GM18499 (cell line): ENCODE measurements at regions not wholly inside any gene's neighbourhood (a gene's known extent, or its start where the extent isn't known, plus 50 kb on each side); places are given as distances from the start of the nearest gene placed in this dataset.

Experiments
- ATAC-seq: cut with Tn5 transposase; IDR thresholded peaks from one replicate; pipeline ENCODE4 v1.9.1; 2021; ENCODE audit warnings: moderate number of reproducible peaks; ENCODE audit not compliant: insufficient read depth, unreplicated experiment

DNA sequence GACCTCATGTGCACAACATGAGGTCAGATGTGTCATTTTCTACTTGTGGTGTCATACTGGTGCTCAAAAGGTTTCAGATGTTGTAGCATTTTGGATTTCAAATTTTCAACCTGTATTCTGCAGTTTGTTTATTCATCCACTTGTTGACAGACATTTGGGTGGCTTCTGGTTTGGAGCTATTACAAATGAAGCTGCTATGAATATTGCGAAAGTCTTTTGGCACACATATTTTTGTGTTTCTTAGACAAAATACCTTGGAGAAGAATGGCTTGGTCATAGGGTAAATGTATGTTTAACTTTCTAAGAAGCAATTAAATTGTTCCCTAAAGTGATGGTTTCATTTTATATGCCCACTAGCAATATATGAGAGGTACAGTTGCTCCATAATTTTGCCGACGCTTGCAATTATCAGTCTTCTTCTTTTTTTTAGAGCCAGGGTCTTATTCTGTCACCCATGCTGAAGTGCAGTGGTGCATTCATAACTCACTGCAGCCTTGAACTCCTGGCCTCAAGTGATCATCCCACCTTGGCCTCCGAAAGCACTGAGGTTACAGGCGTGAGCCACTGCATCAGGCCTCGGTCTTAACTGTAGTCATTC, 70.7 kb upstream of the TRPC7 start:
- no peak for ATAC-seq

DNA sequence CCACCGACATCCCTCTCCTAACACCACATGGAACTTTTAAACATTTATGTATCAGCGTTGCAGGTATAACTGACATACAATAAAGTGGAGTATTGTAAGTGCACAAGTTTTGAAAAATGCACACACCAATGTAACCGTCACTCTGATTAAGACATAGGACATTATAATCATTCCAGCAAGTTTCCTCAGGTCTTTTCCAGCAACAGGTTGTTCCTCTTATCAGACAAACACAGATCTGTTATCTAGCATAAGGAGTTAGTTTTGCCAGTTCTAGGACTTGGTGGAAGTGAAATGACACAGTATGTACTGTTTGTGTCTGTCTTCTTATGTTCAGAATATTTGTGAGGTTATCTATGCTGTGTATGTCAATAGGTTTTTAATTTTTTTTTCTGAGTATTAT, 69.5 kb upstream of the TRPC7 start:
- ATAC-seq: no peak

DNA sequence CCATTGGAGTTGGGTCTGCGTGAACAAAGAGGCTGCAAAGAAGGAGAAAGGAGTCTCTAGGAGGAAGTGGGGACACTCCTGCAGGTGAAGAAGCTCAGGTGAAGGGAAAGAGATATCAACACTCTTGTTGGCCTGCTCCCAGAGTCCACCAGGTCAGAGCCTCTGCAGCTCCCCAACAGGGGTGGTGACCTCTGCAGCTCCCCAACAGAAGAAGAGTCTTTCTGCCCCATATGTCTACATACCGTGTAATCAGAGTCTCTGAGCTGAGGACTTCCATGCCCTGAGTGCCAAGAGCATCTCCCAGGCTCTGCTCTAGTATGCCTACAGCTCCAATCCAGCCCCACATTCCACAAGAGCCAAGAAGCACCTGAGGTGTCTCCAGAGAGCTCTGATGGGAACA, 67.4 kb upstream of the TRPC7 start:
- no peak for ATAC-seq

DNA sequence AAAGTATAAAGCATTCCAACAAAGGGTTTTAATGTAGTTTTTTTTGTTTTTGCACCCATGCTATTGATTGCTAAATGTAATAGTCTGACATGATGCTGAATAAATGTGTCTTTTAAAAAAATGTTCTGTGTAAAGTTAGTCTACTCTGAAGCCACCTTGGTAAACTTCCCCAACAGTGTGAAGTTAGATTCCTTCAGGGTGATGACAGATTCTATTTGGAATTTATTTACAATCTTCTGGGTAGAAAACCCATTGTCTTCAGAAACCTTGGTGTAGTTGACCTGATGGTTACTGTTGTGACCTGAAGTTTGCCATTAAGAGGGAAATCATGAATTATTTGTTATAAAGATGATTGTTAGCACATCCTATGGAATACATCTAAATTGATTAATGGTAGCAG, 64.7 kb upstream of the TRPC7 start:
- ATAC-seq: no peak

DNA sequence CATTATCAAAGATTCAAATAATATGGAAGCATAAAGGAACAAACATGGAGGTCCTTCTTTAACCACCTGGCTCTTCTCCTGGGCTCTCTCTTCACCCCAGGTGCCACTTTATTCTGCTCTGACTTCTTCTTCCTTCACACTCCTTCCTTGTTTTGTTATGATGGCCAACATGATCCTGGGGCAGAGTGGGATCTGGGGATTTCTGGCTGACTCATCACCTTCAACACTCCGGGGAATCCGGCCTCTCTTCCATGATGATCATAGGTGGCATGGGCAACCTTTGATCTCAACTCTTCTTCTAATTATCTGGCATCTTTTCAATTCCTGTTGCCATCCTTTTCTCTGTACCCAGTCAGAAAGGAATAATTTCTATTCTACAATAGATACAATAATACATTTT, 62.1 kb upstream of the TRPC7 start:
- ATAC-seq: no peak

DNA sequence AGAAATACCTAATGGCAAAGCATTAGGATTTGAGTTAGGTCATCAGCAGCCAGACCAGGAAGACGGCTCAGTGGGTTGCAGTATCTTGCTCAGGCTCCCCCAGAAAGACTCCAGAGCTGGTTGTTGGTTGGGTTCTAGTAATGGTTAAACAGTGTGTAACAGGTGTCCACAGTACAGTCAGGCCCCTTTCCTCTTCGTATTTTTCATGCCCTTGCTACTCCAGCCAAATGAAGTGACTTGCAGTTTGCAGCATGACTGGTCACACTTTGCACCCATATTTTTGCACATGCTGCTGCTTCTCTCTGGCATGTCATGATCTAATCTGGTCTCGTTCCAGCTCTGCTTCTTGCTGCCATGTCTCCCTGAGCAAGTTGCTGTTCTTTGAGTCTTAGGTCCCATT, 60.6 kb upstream of the TRPC7 start:
- ATAC-seq: no peak

DNA sequence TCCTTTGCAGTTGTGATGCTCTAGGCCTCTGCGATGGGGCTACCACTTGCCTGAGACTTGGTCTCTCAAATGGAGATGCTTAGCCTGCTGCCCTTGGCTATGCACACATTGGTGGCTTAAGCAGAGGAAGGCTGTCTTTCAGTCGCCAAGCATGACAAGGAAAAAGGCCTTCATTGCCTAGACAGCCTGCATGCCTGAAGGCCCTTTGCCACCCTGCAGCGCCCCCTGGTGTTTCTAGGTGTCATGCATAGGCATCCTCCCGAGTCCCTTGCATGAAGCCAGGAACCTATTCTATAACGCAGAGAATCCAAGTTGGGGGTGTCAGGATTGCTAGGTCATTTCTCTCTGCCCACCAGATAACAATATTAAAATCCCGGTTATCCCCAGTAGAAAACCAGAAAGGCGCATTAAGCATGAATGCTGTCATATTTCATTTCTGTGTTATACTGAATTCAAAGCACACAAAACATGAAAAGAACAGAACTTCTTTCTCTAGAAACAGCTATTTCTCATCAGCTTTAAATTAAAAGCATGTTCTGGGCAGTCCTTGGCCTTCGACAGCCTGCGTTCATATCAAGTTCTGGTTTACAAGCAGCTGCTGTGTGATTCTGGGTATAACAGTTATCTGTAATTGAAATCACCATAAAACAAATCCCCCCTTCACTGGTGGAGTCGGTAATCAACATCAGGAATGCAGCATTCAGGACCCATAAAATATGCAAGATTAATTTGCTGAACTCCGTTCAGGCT, 59.7 kb upstream of the TRPC7 start:
- ATAC-seq: no peak

DNA sequence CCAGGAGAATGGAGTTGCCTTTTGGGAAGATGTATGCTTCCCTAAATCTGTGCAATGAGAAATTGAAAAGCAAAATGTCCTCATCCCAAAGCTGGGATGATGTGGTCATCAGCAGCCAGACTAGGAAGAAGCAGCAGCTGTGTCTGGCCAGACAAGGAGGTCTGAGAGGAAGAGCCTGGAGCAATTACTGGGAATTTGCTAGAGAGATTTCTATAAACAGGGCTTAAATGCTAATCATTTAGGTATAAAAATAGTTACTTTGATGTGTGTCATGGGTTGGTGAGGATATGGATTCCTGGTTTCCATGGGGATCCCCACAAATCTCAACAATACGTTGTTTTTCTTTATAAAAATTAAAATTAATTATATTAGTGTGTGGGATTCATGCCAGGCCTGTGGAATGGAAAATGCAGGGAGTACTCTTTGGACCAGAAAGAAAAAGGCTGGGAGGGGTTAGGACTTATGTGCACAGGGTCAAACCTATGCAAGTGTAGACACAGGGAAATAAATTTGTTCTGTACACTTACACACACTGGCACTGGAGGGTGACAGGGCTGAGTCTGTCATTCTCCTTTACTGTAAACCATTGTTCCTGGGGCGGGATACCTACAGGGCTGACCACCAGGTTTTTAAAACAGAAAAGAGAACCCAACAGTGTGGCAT, 58.7 kb upstream of the TRPC7 start:
- ATAC-seq: no peak

DNA sequence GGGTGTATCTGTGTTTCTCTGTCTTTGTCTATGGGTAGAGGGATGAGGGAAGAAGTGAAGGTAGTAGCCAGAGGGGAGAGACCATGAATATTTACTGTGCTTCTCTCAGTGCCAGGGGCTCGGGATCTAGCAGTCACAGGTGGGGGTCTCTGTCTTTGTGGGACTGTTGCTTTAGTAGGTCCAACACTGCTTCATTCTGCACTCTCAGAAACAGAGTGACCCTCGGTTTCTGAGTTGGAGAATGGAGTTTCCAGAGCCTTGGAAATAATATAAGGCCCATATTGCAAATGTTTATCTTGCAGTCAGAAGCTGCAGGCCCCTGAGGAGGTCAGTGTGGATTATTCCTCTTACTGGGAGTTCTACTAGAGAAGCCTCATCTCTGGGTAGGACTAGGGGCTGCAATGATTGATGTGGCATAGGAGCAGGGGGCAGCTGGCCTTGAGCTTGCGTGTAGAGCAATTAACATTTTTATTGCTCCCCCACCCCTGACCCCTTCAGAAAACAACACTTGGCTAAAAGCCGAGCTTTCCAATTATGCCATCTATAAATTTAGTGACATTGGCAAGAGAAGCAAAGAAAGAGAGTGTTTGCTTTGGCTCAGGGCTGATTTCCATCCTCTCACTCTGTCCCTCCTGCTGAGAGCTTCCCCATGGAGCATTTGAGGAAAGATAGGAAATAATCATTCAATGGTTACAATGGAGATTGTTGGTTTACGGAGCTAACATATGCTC, 55.0 kb upstream of the TRPC7 start:
- ATAC-seq: no peak

DNA sequence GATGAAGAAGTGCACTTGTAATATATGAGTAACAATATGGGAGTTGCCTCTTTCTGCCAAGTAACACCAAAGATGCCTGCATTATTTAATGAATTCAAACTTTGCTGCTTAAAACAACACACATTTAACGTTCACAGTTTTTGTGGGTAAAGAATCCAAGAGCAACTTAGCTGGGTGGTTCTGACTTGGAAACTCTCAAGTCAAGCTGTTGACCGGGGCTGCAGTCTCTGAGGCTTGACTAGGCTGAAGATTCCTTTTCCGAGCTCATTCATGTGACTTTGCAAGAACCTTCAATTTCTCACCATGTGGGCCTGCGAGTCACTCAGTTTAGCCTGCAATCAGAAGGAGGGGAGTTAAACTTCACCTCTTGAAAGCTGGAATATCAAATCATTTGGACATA, 53.0 kb upstream of the TRPC7 start:
- ATAC-seq: no peak
